Activated naive CD4-positive, alpha-beta T cell treated with anti-CD3 and anti-CD28 coated beads for 36 hours (primary cell): ENCODE measurements at regions not wholly inside any gene's neighbourhood (a gene's known extent, or its start where the extent isn't known, plus 50 kb on each side); places are given as distances from the start of the nearest gene placed in this dataset.
"Not testable (repeated sequence)": the region's sequence is repeated elsewhere in the genome, so short reads cannot be mapped to it uniquely, and the experiment has no call there.

Experiments
- CTCF ChIA-PET: fragments of 350-600 bp; sonication (Branson Sonifier 250); formaldehyde crosslinking; loops from one replicate; lab custom pipeline; 2021; ENCODE audit warnings: antibody characterized with exemption; lab: Charles Lee
- DNase-seq: peaks from one replicate; pipeline ENCODE4 v3.0.0-alpha.2; 2020
- H3K27ac Mint-ChIP-seq: one replicate; pipeline ENCODE4 v1.8.0; 2021; ENCODE audit warnings: mild to moderate bottlenecking, mixed read lengths
- H3K27me3 Mint-ChIP-seq: one replicate; pipeline ENCODE4 v1.8.0; 2021; ENCODE audit warnings: low read depth, mixed read lengths
- H3K36me3 Mint-ChIP-seq: one replicate; pipeline ENCODE4 v1.8.0; 2021; ENCODE audit warnings: low read depth, mixed read lengths
- H3K4me1 Mint-ChIP-seq: one replicate; pipeline ENCODE4 v1.8.0; 2021; ENCODE audit warnings: low read depth, mixed read lengths
- H3K4me3 Mint-ChIP-seq: one replicate; pipeline ENCODE4 v1.8.0; 2021; ENCODE audit warnings: mild to moderate bottlenecking, moderate library complexity, mixed read lengths
- H3K9me3 Mint-ChIP-seq: one replicate; pipeline ENCODE4 v1.8.0; 2021; ENCODE audit warnings: mixed read lengths
- intact Hi-C: fragments of 100-400 bp; cut with micrococcal nuclease; formaldehyde crosslinking; loops from one replicate; pipeline ENCODE4 v1.15.1; 2023

DNA sequence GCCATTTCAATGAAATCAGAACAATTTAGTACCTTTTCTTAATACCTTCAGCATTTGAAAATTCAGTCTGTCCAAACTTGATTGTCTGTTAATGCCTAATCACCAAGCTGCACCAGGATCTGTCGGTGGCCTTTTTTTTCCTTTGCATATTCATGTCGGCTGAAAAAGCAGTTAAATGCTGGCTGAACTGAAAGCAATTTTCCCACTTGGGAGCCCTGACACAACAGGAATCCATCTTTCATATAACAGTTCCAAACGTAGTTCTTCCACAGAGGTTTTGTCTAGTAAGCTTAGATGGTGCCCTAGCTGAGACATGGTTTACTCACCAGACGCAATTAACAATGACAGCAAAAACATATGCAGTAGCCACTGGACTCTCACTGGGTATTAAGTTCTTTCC is 83.6 kb upstream of the CHCHD3 start:
- no peak overlapping the region for H3K27ac Mint-ChIP-seq
- H3K36me3 Mint-ChIP-seq, result no peaks in the 10 kb centered on the region
- H3K4me3 Mint-ChIP-seq, result no peak overlapping the region
- no peaks in the 10 kb centered on the region for H3K4me1 Mint-ChIP-seq
- no peak for DNase-seq
- H3K27me3 Mint-ChIP-seq, result peaks cover 4% of the 10 kb centered on the region
- CTCF ChIA-PET, result no interaction called here
- no peaks in the 10 kb centered on the region for H3K9me3 Mint-ChIP-seq
- intact Hi-C loops, result no loop called here

DNA sequence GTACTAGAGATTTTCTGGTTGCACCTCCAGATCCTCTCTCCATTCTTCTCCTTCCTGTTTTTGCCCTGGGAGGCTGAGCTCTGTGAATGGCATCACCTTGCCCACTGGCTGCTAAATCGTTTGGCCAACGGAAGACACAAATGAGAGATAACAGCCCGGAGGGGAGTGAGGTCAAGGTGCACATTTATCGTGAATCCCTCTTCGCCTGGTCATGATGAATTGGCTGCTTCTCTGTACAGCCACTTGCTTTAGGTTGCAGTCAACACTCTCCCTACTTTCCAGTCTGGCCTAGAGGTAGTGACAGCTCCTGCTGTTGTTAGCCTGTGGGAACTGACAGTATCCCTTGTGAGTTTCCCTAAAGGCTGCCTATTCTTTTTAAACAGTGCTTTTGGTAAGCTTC is 85.4 kb upstream of the CHCHD3 start:
- CTCF ChIA-PET, result no interaction called here
- Mint-ChIP-seq H3K4me1 (no peaks in the 10 kb centered on the region), H3K4me3 (no peak overlapping the region), H3K9me3 (no peaks in the 10 kb centered on the region), H3K27ac (no peak overlapping the region), H3K27me3 (peaks cover 4% of the 10 kb centered on the region), H3K36me3 (no peaks in the 10 kb centered on the region)
- no peak for DNase-seq
- intact Hi-C loops, result no loop called here

GRCh38 chr7:133169167-133169822 is 83.6 kb upstream of the EXOC4 start:
- H3K27ac Mint-ChIP-seq, intact Hi-C loops, H3K4me1 Mint-ChIP-seq, H3K9me3 Mint-ChIP-seq, H3K27me3 Mint-ChIP-seq, DNase-seq, CTCF ChIA-PET, H3K4me3 Mint-ChIP-seq, H3K36me3 Mint-ChIP-seq: not testable (repeated sequence)

GRCh38 chr7:133177476-133177875 is 75.4 kb upstream of the EXOC4 start:
- CTCF ChIA-PET, result not testable (repeated sequence)

GRCh38 chr7:133180717-133181116 is 72.2 kb upstream of the EXOC4 start:
- H3K27me3 Mint-ChIP-seq, result peaks cover 2% of the 10 kb centered on the region
- CTCF ChIA-PET, result no interaction called here
- intact Hi-C loops, result no loop called here
- H3K9me3 Mint-ChIP-seq, result peaks cover 3% of the 10 kb centered on the region
- no peak overlapping the region for H3K4me3 Mint-ChIP-seq
- DNase-seq, result no peak
- H3K4me1 Mint-ChIP-seq, result no peaks in the 10 kb centered on the region
- no peak overlapping the region for H3K27ac Mint-ChIP-seq
- no peaks in the 10 kb centered on the region for H3K36me3 Mint-ChIP-seq

More at GRCh38 chr7:133177476-133177875, 75.4 kb upstream of the EXOC4 start:
- H3K9me3 Mint-ChIP-seq, H3K36me3 Mint-ChIP-seq, H3K27ac Mint-ChIP-seq, DNase-seq, H3K4me1 Mint-ChIP-seq, H3K27me3 Mint-ChIP-seq, H3K4me3 Mint-ChIP-seq, intact Hi-C loops: not testable (repeated sequence)

- Mint-ChIP-seq H3K27ac (no peak overlapping the region), H3K9me3 (peaks cover 3% of the 10 kb centered on the region), H3K4me3 (no peak overlapping the region), H3K36me3 (no peaks in the 10 kb centered on the region), H3K27me3 (peaks cover 2% of the 10 kb centered on the region), H3K4me1 (no peaks in the 10 kb centered on the region)
- intact Hi-C loops, result no loop called here
- no peak for DNase-seq
- CTCF ChIA-PET, result no interaction called here
These were observed 69.7 kb upstream of the EXOC4 start for GRCh38 chr7:133183042-133183794.

DNA sequence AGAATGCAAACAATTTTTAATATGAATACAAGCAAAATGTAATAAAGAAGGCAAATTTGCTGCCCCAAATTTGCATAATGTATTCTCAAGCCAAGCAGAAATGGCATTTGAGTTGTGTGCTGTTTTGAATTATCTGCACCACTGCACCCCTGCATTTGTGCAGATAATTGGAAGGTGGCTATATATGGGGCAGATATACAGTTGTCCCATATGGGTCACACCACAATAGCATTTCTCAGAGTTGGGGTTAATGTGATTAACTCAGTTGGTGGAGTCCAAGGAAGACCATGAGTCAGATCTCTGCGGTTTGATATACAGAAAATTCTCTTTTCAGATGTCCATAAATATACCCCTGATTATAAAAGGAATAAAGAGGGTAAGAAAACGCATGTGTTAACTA is 68.9 kb upstream of the EXOC4 start:
- H3K27ac Mint-ChIP-seq, result no peak overlapping the region
- DNase-seq, result no peak
- H3K36me3 Mint-ChIP-seq, result no peaks in the 10 kb centered on the region
- H3K4me1 Mint-ChIP-seq, result no peaks in the 10 kb centered on the region
- no peak overlapping the region for H3K4me3 Mint-ChIP-seq
- CTCF ChIA-PET, result no interaction called here
- intact Hi-C loops, result no loop called here
- H3K27me3 Mint-ChIP-seq, result peaks cover 1% of the 10 kb centered on the region
- no peaks in the 10 kb centered on the region for H3K9me3 Mint-ChIP-seq

DNA sequence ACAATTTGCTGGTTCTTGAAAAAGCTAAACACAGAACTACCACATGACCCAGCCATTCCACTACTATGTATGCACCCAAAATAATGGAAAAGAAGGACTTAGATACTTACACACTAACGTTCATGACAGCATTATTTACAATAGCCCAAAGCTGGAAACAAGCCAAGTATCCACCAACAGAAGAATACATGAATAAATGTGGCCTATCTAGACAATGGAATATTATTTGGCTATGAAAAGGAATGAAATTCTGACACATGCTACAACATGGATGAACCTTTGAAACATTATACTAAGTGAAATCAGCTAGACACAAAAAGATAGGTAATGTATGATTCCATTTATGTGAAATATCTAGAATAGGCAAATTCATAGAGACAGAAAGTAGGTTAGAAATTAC is 67.4 kb upstream of the EXOC4 start:
- no peaks in the 10 kb centered on the region for H3K27me3 Mint-ChIP-seq
- H3K4me3 Mint-ChIP-seq, result no peak overlapping the region
- H3K27ac Mint-ChIP-seq, result no peak overlapping the region
- H3K36me3 Mint-ChIP-seq, result no peaks in the 10 kb centered on the region
- DNase-seq, result no peak
- intact Hi-C loops, result no loop called here
- H3K9me3 Mint-ChIP-seq, result no peaks in the 10 kb centered on the region
- no peaks in the 10 kb centered on the region for H3K4me1 Mint-ChIP-seq
- CTCF ChIA-PET, result no interaction called here

GRCh38 chr7:133186060-133186459 is 66.8 kb upstream of the EXOC4 start:
- no peak overlapping the region for H3K27ac Mint-ChIP-seq
- no peak overlapping the region for H3K4me3 Mint-ChIP-seq
- no peak for DNase-seq
- H3K9me3 Mint-ChIP-seq, result no peaks in the 10 kb centered on the region
- H3K27me3 Mint-ChIP-seq, result no peaks in the 10 kb centered on the region
- H3K36me3 Mint-ChIP-seq, result no peaks in the 10 kb centered on the region
- CTCF ChIA-PET, result no interaction called here
- intact Hi-C loops, result no loop called here
- H3K4me1 Mint-ChIP-seq, result no peaks in the 10 kb centered on the region

DNA sequence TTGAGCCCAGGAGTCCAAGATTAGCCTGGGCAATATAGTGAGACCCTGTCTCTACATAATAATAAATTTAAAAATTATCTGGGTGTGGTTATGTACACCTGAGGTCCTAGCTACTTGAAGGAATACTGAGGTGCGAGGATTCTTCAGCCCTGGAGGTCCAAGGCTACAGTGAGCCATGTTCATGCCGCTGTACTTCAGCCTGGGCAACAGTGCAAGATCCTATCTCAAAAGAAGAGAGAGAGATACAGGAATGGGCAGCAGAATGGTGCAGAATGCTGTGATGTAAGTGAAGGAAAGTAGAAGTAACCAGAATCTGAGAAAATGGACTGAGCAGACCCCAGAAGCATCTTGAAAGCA is 62.7 kb upstream of the EXOC4 start:
- Mint-ChIP-seq H3K36me3 (no peaks in the 10 kb centered on the region), H3K4me3 (no peak overlapping the region), H3K27me3 (no peaks in the 10 kb centered on the region), H3K9me3 (no peaks in the 10 kb centered on the region), H3K27ac (no peak overlapping the region), H3K4me1 (no peaks in the 10 kb centered on the region)
- intact Hi-C loops, result no loop called here
- CTCF ChIA-PET, result no interaction called here
- DNase-seq, result no peak

GRCh38 chr7:133190650-133191049 is 62.2 kb upstream of the EXOC4 start:
- CTCF ChIA-PET, result no interaction called here
- no peaks in the 10 kb centered on the region for H3K36me3 Mint-ChIP-seq

DNA sequence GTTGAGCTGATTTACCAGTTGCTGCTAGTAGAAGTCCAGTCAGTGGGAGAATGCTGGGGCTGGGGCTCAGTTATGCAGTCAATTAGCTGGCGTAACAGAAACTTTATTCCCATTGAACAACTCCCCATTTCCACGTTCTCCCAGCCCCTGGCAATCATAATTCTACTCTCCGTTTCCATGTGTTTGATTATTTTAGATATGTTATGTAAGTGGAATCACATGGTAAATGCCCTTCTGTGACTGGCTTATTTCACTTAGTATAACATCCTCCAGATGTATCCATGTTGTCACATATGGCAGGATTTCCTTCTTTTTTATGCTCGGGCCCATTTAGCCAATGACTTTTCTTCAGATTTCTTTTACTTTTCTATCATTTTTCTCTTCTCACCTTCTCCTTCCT is 61.1 kb upstream of the EXOC4 start:
- no peak overlapping the region for H3K27ac Mint-ChIP-seq
- H3K27me3 Mint-ChIP-seq, result no peaks in the 10 kb centered on the region
- intact Hi-C loops, result no loop called here
- H3K4me3 Mint-ChIP-seq, result no peak overlapping the region
- no peaks in the 10 kb centered on the region for H3K36me3 Mint-ChIP-seq
- CTCF ChIA-PET, result no interaction called here
- no peaks in the 10 kb centered on the region for H3K9me3 Mint-ChIP-seq
- DNase-seq, result no peak
- H3K4me1 Mint-ChIP-seq, result no peaks in the 10 kb centered on the region

More at GRCh38 chr7:133190650-133191049, 62.2 kb upstream of the EXOC4 start:
- no peaks in the 10 kb centered on the region for H3K27me3 Mint-ChIP-seq
- H3K9me3 Mint-ChIP-seq, result no peaks in the 10 kb centered on the region
- no peaks in the 10 kb centered on the region for H3K4me1 Mint-ChIP-seq
- no peak for DNase-seq
- no peak overlapping the region for H3K4me3 Mint-ChIP-seq
- intact Hi-C loops, result no loop called here
- H3K27ac Mint-ChIP-seq, result no peak overlapping the region

DNA sequence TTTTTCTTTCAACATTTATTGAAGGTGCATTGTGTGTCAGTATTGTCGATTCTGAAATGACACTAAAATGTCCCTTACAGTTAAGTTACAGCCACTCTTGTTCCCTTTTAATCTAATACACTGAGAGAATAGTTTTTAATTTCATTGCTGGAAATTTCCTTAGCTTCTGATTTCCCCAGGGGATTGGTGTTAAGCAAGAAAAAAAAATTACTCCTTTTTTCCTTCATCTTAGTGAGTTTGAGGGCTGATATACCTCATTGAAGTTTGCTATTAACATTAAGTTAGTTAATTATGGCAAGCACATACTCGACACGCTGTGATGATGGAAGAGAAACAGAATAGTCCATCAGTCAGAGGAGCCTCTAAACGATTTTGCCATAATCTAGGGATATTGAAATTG is 57.0 kb upstream of the EXOC4 start:
- Mint-ChIP-seq H3K27ac (no peak overlapping the region), H3K9me3 (no peaks in the 10 kb centered on the region), H3K27me3 (peaks cover 3% of the 10 kb centered on the region), H3K4me1 (no peaks in the 10 kb centered on the region), H3K4me3 (no peak overlapping the region), H3K36me3 (no peaks in the 10 kb centered on the region)
- no peak for DNase-seq
- CTCF ChIA-PET, result interaction anchor here (0.6 kb wide), 1 partner anchor 486 kb away, joined by 3 read pairs; no protein-coding TSS in a partner anchor
- intact Hi-C loops, result no loop called here
